HepG2 (cell line): ENCODE measurements at regions not wholly inside any gene's neighbourhood (a gene's known extent, or its start where the extent isn't known, plus 50 kb on each side); places are given as distances from the start of the nearest gene placed in this dataset.

Source experiments
- ATAC-seq: fragments of 200-7000 bp; cut with Tn5 transposase; 3 replicates; pipeline ENCODE4 v1.9.1; 2020; ENCODE audit warnings: mild to moderate bottlenecking, moderate library complexity
- BruUV-seq: library from RNA; stranded (reverse); fragments of 400-500 nt; replicated peaks from 2 replicates; lab custom pipeline; 2021; lab: Mats Ljungman, UMichigan
- CTCF ChIA-PET: fragments of 300-600 bp; formaldehyde crosslinking; extraction: SDS; loops from one replicate; lab custom pipeline; 2021; ENCODE audit warnings: low total read pairs, inconsistent platforms, low intra/inter-chr PET ratio; lab: Yijun Ruan, JAX
- POLR2A ChIA-PET: fragments of 350-600 bp; sonication (Branson Sonifier 250); formaldehyde crosslinking; loops from one replicate; lab custom pipeline; 2020; ENCODE audit warnings: antibody characterized with exemption, inconsistent platforms; lab: Yijun Ruan, JAX
- DNase-seq: peaks from one replicate; pipeline ENCODE4 v3.0.0-alpha.2; 2015; ENCODE audit warnings: low spot score
- FAIRE-seq: peaks from 3 replicates; lab custom pipeline; 2011; peaks lifted over from hg19 to GRCh38; lab: Jason Lieb, UNC
- H2AFZ ChIP-seq: one replicate; pipeline ENCODE4 v1.6.1; 2011; ENCODE audit warnings: low read length, inconsistent platforms
- H3K27ac ChIP-seq: fragments of 300-600 bp; 3 replicates; pipeline ENCODE4 v1.8.0; 2011; ENCODE audit warnings: mixed run types, mild to moderate bottlenecking, mixed read lengths, low read length, inconsistent platforms; ENCODE audit not compliant: insufficient read depth; ENCODE audit errors: extremely low read length
- H3K27me3 ChIP-seq, 2 experiments: fragments of 200-600 bp in 1 of 2; 2 replicates in 1 of 2; 3 replicates in 1 of 2; pipeline versions ENCODE4 v1.6.0 to v1.8.0; 2011; ENCODE audit warnings: low read length in 2 of 2, mild to moderate bottlenecking in 2 of 2, moderate library complexity in 2 of 2, inconsistent platforms in 1 of 2; ENCODE audit not compliant: insufficient read depth in 2 of 2, control insufficient read depth in 1 of 2
- H3K36me3 ChIP-seq, 2 experiments: fragments of 200-600 bp in 1 of 2; replicated peaks in 1 of 2; 2 replicates in 1 of 2; 3 replicates in 1 of 2; pipeline versions ENCODE4 v1.5.1 to v1.8.0; 2011; ENCODE audit warnings: low read length in 2 of 2, inconsistent platforms in 1 of 2; ENCODE audit not compliant: insufficient read depth in 2 of 2, control insufficient read depth in 1 of 2
- H3K4me1 ChIP-seq: 2 replicates; pipeline ENCODE4 v1.5.1; 2012; ENCODE audit warnings: low read length, inconsistent platforms; ENCODE audit not compliant: insufficient read depth
- H3K4me2 ChIP-seq: 2 replicates; pipeline ENCODE4 v1.6.0; 2011; ENCODE audit warnings: low read depth, low read length, inconsistent platforms
- H3K4me3 ChIP-seq, 3 experiments: fragments of 200-600 bp in 1 of 3; sonication (generic), shearing (Covaris generic) in 1 of 3; replicated peaks in 1 of 3; 2 replicates each; pipeline ENCODE4 v1.5.1; 2011 to 2016; ENCODE audit warnings: low read length in 3 of 3, inconsistent platforms in 2 of 3, low read depth in 2 of 3, mild to moderate bottlenecking in 2 of 3, control low read depth in 1 of 3, mixed read lengths in 1 of 3; ENCODE audit not compliant: insufficient read depth in 1 of 3
- H3K79me2 ChIP-seq: one replicate; pipeline ENCODE4 v1.6.1; 2011; ENCODE audit warnings: low read length, inconsistent platforms; ENCODE audit not compliant: insufficient read depth
- H3K9ac ChIP-seq: 2 replicates; pipeline ENCODE4 v1.6.0; 2011; ENCODE audit warnings: mild to moderate bottlenecking, low read depth, low read length, inconsistent platforms; ENCODE audit not compliant: insufficient read depth
- H3K9me3 ChIP-seq: 2 replicates; pipeline ENCODE4 v1.5.1; 2012; ENCODE audit warnings: mild to moderate bottlenecking, low read length
- H4K20me1 ChIP-seq: 2 replicates; pipeline ENCODE4 v1.6.0; 2011; ENCODE audit warnings: inconsistent platforms, mild to moderate bottlenecking, low read length, moderate library complexity; ENCODE audit not compliant: insufficient read depth
- HNF4G ChIP-seq, 2 experiments: sonication (generic) in 1 of 2; formaldehyde crosslinking in 1 of 2; IDR thresholded peaks; 2 replicates each; pipeline versions ENCODE4 v1.4.0 to v1.6.1; 2011 to 2020; ENCODE audit warnings: borderline replicate concordance in 2 of 2, low read depth in 2 of 2, mild to moderate bottlenecking in 2 of 2, low read length in 1 of 2, missing genetic modification reagents in 1 of 2, moderate library complexity in 1 of 2
- HOMEZ ChIP-seq: IDR thresholded peaks from 2 replicates; pipeline ENCODE4 v1.6.1; 2016; ENCODE audit warnings: low read depth
- RELA ChIP-seq: sonication (generic); formaldehyde crosslinking; IDR thresholded peaks from 2 replicates; pipeline ENCODE4 v1.4.0; 2020; ENCODE audit warnings: missing genetic modification reagents
- TGIF2 ChIP-seq: IDR thresholded peaks from 2 replicates; pipeline ENCODE4 v1.6.1; 2016; ENCODE audit warnings: control low read depth, missing compliant biosample characterization
- TP53 ChIP-seq: sonication (generic); formaldehyde crosslinking; conservative IDR thresholded peaks from 2 replicates; pipeline ENCODE4 v1.4.0; 2020; ENCODE audit warnings: missing genetic modification reagents
- ZFP1 ChIP-seq: IDR thresholded peaks from 2 replicates; pipeline ENCODE4 v1.6.1; 2016
- ZGPAT ChIP-seq: IDR thresholded peaks from 2 replicates; pipeline ENCODE4 v1.6.1; 2016; ENCODE audit warnings: mild to moderate bottlenecking
- ZNF121 ChIP-seq: sonication (generic); formaldehyde crosslinking; IDR thresholded peaks from 2 replicates; pipeline ENCODE4 v1.5.0; 2020; ENCODE audit warnings: mild to moderate bottlenecking, missing genetic modification reagents
- ZNF34 ChIP-seq: sonication (generic); formaldehyde crosslinking; IDR thresholded peaks from 2 replicates; pipeline ENCODE4 v1.4.0; 2020; ENCODE audit warnings: mild to moderate bottlenecking, missing genetic modification reagents, borderline replicate concordance
- ZNF512B ChIP-seq: sonication (generic); formaldehyde crosslinking; IDR thresholded peaks from 2 replicates; pipeline ENCODE4 v1.5.1; 2020; ENCODE audit warnings: missing genetic modification reagents, mild to moderate bottlenecking, borderline replicate concordance
- ZNF614 ChIP-seq: IDR thresholded peaks from 2 replicates; pipeline ENCODE4 v1.6.1; 2018; ENCODE audit warnings: missing biosample characterization, missing genetic modification reagents, inconsistent platforms, borderline replicate concordance
- ZNF777 ChIP-seq: sonication (generic); formaldehyde crosslinking; IDR thresholded peaks from 2 replicates; pipeline ENCODE4 v1.4.0; 2020; ENCODE audit warnings: missing genetic modification reagents
- WGBS: methylation state at CpG from one replicate; pipeline ENCODE4 v1.1.6; 2017; ENCODE audit warnings: low lambda C conversion rate; 5-methylcytosine and 5-hydroxymethylcytosine counted together
- in situ Hi-C: cut with HindIII; loops from 2 replicates; pipeline ENCODE4 v1.10.0; 2017; ENCODE audit warnings: low pct_unique_long_range_greater_than_20kb; ENCODE audit not compliant: extremely low pct_ligation_motif_present
- intact Hi-C: fragments of 100-400 bp; cut with micrococcal nuclease; formaldehyde crosslinking; loops from one replicate; pipeline ENCODE4 v1.10.0; 2022; ENCODE audit not compliant: unreplicated experiment
- TF ChIP-seq, protein P1 (sequence below): sonication (generic); formaldehyde crosslinking; IDR thresholded peaks from 2 replicates; pipeline ENCODE4 v1.4.0; 2020; ENCODE audit warnings: missing genetic modification reagents

- no peak for FAIRE-seq
- TF ChIP-seq TGIF2 (CRISPR knock-in tag), result no peak
- no peak for TF ChIP-seq ZNF614 (CRISPR knock-in tag)
- no peak for TF ChIP-seq RELA (CRISPR knock-in tag)
- no peak for TF ChIP-seq ZFP1 (CRISPR knock-in tag)
- TF ChIP-seq, protein P1, sequence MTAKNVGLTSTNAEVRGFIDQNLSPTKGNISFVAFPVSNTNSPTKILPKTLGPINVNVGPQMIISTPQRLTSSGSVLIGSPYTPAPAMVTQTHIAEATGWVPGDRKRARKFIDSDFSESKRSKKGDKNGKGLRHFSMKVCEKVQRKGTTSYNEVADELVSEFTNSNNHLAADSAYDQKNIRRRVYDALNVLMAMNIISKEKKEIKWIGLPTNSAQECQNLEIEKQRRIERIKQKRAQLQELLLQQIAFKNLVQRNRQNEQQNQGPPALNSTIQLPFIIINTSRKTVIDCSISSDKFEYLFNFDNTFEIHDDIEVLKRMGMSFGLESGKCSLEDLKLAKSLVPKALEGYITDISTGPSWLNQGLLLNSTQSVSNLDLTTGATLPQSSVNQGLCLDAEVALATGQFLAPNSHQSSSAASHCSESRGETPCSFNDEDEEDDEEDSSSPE (CRISPR knock-in tag), result no peak
- Histone ChIP-seq H2AFZ (no peak overlapping the region), H3K36me3 (no peaks in the 10 kb centered on the region), H3K4me1 (no peaks in the 10 kb centered on the region), H4K20me1 (no peaks in the 10 kb centered on the region), H3K4me2 (no peak overlapping the region), H3K9me3 (no peaks in the 10 kb centered on the region), H3K27ac (no peak overlapping the region), H3K4me3 (no peak overlapping the region), H3K9ac (no peak overlapping the region), H3K79me2 (no peaks in the 10 kb centered on the region), H3K27me3 (no peaks in the 10 kb centered on the region)
- ATAC-seq, result no peak
- WGBS, result 0% methylated on average over 4 of the region's 4 CpGs
- ChIA-PET CTCF (no interaction called here), POLR2A (no interaction called here)
- no peak for DNase-seq
- intact Hi-C loops (no loop called here), in situ Hi-C loops (no loop called here)
- BruUV-seq, result no TSS peak
Observed at GRCh38 chr15:25987638-25988037, 124.5 kb upstream of the ATP10A start.

DNA sequence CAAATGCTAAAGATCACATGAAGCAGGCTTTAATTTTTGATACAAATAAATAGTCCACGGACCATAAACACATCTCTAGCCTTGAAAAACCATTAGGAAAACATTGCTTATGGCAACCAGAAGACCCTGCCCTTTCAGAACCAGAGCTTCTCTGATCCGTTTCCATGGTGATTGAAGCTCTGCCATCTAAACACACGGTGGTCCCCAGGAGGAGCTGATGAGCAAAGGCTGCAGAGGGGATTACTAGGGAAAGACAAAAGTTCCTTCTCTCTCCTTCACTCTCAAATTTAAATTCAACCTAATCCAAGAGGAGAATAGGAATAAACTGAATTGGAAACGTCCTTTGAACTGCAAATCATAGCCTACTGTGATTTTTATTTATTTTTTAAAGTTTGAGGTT, 122.0 kb upstream of the ATP10A start:
- H3K4me2 ChIP-seq, result no peak overlapping the region
- intact Hi-C loops (no loop called here), in situ Hi-C loops (no loop called here)
- FAIRE-seq (no peak), DNase-seq (no peak), ATAC-seq (no peak)
- TF ChIP-seq HOMEZ (CRISPR knock-in tag) (no peak), ZNF777 (no peak), ZGPAT (CRISPR knock-in tag) (no peak), HNF4G (IDR thresholded peaks at IDR 0.05; ENCODE audit: borderline replicate concordance, low read depth, low read length) (no peak), HNF4G (CRISPR knock-in tag; IDR thresholded peaks at IDR 0.05; ENCODE audit: borderline replicate concordance, low read depth) (no peak), TP53 (CRISPR knock-in tag) (no peak), ZNF512B (CRISPR knock-in tag) (no peak), ZNF34 (CRISPR knock-in tag) (no peak), ZNF121 (CRISPR knock-in tag) (no peak)
- CTCF ChIA-PET, result no interaction called here
- no peaks in the 10 kb centered on the region; a peak in 1 of 5 replicates for H3K27me3 ChIP-seq
- no peak overlapping the region for H2AFZ ChIP-seq
- H3K4me3 ChIP-seq, result no peak overlapping the region
- H3K36me3 ChIP-seq, result no peaks in the 10 kb centered on the region
- no peaks in the 10 kb centered on the region for H3K79me2 ChIP-seq
- no peaks in the 10 kb centered on the region for H4K20me1 ChIP-seq
- 0% methylated on average over 4 of the region's 4 CpGs for WGBS
- no peaks in the 10 kb centered on the region for H3K4me1 ChIP-seq
- H3K27ac ChIP-seq, result no peak overlapping the region
- H3K9ac ChIP-seq, result no peak overlapping the region
- no TSS peak for BruUV-seq
- POLR2A ChIA-PET, result no interaction called here
- no peaks in the 10 kb centered on the region for H3K9me3 ChIP-seq
